LNCAP (cell line): ENCODE measurements at regions not wholly inside any gene's neighbourhood (a gene's known extent, or its start where the extent isn't known, plus 50 kb on each side); places are given as distances from the start of the nearest gene placed in this dataset.

ENCODE experiments used
- TF ChIP-seq, protein P1 (sequence below): fragments of 450-650 bp; IDR thresholded peaks from 2 replicates; pipeline ENCODE4 v1.5.1; 2017; ENCODE audit warnings: mild to moderate bottlenecking

DNA sequence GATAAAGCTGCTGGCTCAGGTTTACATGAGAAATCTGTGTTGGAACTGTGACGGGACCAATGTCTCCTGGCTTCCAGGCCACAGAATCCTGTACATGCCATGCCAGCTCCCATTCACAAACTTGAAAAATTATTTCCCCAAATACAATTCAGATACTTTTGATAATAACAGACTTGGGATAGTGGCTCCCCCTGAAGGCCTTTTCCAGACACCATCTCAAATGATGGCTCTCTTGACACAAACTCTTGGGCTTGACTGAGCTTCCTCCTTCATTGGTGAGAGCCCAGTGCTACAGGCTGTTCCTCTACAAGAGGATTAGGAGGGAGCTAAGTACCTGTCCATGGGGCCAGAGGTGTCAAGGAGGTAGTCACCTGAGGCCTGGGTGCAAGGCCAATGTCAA, 104.7 kb upstream of the PAX6 start:
- TF ChIP-seq, protein P1, sequence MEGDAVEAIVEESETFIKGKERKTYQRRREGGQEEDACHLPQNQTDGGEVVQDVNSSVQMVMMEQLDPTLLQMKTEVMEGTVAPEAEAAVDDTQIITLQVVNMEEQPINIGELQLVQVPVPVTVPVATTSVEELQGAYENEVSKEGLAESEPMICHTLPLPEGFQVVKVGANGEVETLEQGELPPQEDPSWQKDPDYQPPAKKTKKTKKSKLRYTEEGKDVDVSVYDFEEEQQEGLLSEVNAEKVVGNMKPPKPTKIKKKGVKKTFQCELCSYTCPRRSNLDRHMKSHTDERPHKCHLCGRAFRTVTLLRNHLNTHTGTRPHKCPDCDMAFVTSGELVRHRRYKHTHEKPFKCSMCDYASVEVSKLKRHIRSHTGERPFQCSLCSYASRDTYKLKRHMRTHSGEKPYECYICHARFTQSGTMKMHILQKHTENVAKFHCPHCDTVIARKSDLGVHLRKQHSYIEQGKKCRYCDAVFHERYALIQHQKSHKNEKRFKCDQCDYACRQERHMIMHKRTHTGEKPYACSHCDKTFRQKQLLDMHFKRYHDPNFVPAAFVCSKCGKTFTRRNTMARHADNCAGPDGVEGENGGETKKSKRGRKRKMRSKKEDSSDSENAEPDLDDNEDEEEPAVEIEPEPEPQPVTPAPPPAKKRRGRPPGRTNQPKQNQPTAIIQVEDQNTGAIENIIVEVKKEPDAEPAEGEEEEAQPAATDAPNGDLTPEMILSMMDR, result no peak

- TF ChIP-seq, protein P1, result no peak
Measured at GRCh38 chr11:31913985-31914384, 102.9 kb upstream of the PAX6 start.

- TF ChIP-seq, protein P1, result no peak
Measured at GRCh38 chr11:31912808-31913207, 101.7 kb upstream of the PAX6 start.

DNA sequence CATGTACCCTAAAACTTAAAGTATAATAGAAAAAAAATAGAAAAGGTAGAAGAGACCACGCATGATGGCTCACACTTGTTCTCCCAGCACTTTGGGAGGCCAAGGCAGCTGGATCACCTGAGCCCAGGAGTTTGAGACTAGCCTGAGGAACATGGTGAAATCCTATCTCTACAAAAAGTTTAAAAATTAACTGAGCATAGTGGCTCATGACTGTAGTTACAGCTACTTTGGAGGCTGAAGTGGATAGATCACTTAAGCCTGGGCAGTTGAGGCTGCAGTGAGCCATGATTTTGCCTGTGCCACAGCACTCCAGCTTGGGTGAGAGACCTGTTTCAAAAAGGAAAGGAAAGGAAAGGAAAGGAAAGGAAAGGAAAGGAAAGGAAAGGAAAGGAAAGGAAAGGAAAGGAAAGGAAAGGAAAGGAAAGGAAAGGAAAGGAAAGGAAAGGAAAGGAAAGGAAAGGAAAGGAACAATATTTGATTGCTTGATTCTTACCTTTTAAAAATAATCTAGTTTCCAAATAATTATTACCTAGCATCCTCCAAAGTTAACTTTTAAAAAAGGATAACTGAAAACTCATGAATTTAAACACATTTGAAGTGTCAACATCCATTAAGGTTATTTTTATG, 99.9 kb upstream of the PAX6 start:
- TF ChIP-seq, protein P1, result no peak

- TF ChIP-seq, protein P1, result no peak
Measured at GRCh38 chr11:31903225-31904074, 92.3 kb upstream of the PAX6 start.

- TF ChIP-seq, protein P1, result no peak
Measured at GRCh38 chr11:31902706-31903105, 91.6 kb upstream of the PAX6 start.

- TF ChIP-seq, protein P1, result no peak
Measured at GRCh38 chr11:31895926-31896325, 84.8 kb upstream of the PAX6 start.
